ENCODE measurements at regions not wholly inside any gene's neighbourhood (a gene's known extent, or its start where the extent isn't known, plus 50 kb on each side); places are given as distances from the start of the nearest gene placed in this dataset.

DNA sequence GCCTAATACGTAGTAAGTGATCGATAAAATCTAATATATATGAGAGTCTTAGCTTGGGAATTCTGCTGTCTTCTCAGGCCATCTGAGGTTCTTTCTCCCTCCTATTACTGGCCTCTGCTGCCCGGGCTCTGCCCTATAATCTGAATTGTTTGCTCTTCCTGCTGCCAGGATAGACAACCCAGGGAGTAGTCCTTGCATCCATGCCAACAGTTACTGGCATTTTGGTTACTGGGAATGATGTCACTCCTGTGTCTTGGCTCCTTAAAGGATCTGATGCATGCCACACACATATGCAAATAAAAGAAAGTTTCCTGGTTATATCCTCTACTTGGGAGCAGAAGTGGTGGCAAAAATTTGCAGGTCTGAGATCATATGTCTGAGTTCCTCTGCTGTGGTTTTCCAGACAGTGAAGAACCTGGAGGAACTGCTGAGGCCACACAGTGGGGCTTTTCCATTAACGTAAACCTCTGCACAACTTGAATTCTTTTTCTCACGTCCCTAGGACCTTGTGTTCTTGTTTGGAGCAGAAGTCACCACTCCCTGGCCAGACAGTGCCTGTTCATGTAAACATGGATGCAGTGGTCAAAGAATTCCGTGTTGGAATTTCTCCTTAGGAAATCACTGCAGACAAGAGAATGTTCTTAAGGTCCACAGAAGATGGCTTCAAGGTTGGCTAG lies 320.6 kb upstream of the TBX3 start:
- Histone ChIP-seq H3K9ac (ENCODE audit: low read depth, low read length) (no peak overlapping the region), H3K9me3 (ENCODE audit: control insufficient read depth, insufficient read depth, low read length) (no peaks in the 10 kb centered on the region), H3K4me1 (ENCODE audit: insufficient read depth, low read length) (no peaks in the 10 kb centered on the region), H3K36me3 (ENCODE audit: insufficient read depth, low read length) (no peaks in the 10 kb centered on the region)

DNA sequence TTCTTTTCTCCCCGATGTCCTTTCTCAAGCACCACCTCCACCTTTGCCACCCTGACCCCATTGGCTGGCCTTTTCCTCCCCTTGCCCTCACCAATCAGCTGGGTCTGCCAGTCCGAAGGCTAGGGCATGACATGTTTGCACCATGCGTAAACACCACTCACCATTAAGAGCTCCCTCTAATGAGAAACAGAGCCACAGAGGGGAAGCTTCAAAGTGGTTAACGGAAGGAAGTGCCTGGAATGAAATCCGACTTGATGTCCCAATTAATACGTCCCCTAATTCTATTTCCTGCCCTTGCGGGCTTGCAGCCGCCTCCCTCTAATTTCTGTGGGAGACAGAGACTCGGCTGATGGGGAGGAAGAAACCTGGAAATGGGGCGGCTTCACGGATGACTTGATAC lies 318.5 kb upstream of the TBX3 start:
- H3K36me3 ChIP-seq (ENCODE audit: insufficient read depth, low read length): no peaks in the 10 kb centered on the region
- H3K9me3 ChIP-seq (ENCODE audit: control insufficient read depth, insufficient read depth, low read length): no peaks in the 10 kb centered on the region; the same call in 1 of the 2 replicates
- no peak overlapping the region for H3K9ac ChIP-seq (ENCODE audit: low read depth, low read length)
- no peaks in the 10 kb centered on the region for H3K4me1 ChIP-seq (ENCODE audit: insufficient read depth, low read length)

DNA sequence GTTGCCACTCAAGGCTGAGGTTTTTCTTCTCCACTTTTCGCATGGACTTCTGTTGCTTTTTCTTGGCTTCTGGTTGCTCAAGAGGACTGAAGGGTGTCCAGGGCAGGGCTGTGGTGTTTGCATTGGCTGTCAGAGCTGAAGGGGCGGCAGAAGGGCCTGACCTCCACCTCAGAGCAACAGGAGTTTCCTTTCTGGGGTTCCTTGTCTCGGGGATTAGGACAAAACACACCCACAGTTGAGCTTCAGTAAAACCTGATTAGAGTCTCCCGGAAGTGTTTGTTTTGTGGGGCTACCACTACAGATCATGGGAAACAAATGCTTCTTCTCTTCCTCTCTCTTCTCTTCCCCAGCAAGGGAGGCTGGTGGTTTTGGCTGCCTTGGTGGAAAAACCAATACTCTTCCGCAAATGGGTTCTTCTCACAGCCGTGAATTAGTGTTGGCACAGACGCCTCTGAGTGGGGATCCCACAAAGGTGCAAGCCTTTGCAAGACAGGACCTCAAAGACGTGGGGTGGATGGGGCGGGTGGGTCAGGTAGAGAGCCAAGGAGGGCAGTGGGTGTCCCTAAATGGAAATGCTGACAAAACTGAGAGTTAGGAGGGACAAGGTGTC lies 317.7 kb upstream of the TBX3 start:
- Histone ChIP-seq H3K36me3 (ENCODE audit: insufficient read depth, low read length) (no peaks in the 10 kb centered on the region), H3K9ac (ENCODE audit: low read depth, low read length) (no peak overlapping the region), H3K4me1 (ENCODE audit: insufficient read depth, low read length) (no peaks in the 10 kb centered on the region), H3K9me3 (ENCODE audit: control insufficient read depth, insufficient read depth, low read length) (no peaks in the 10 kb centered on the region; the same call in 1 of the 2 replicates)

DNA sequence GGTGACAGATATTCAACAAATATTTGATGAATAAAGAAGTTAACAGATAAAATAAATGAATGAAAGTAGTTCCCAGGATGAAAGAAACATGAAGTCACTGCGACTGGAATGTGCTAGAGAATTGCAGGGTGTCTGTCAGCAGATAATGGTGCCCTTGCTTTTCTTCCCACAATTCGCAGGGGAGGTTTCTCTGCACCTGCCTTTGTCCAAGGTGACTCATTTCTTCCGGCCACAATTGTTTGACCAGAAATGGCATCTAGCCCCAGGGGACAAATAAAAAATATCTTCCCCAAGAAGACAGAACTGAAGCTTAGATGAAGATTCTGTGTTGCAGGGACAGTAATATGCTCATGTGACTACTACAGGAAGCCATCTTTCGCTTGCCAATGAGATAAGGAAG lies 316.1 kb upstream of the TBX3 start:
- peaks cover 10% of the 10 kb centered on the region for H3K9me3 ChIP-seq (ENCODE audit: control insufficient read depth, insufficient read depth, low read length)
- no peaks in the 10 kb centered on the region for H3K4me1 ChIP-seq (ENCODE audit: insufficient read depth, low read length)
- H3K9ac ChIP-seq (ENCODE audit: low read depth, low read length): no peak overlapping the region
- no peaks in the 10 kb centered on the region for H3K36me3 ChIP-seq (ENCODE audit: insufficient read depth, low read length)

DNA sequence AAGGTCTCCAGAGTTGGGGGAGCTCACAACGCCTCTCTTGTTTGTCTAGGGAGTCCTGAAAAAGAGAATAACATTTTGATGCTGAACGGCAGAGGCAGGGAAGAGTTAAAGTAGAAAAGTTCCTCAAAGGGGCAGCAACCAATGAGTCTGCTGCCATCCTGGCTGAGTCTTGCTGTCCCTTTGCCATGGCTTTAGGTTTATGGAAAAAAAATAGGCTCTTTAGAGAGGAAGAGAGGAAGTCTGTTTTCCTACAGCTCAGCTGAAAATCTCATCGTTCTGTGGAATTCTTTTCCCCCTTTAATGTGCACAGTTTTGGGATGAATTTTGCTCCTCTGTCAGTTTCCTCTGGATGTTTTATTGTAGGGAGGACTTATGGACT lies 314.8 kb upstream of the TBX3 start:
- Histone ChIP-seq H3K36me3 (ENCODE audit: insufficient read depth, low read length) (no peaks in the 10 kb centered on the region), H3K9me3 (ENCODE audit: control insufficient read depth, insufficient read depth, low read length) (peaks cover 10% of the 10 kb centered on the region), H3K4me1 (ENCODE audit: insufficient read depth, low read length) (no peaks in the 10 kb centered on the region), H3K9ac (ENCODE audit: low read depth, low read length) (no peak overlapping the region)

DNA sequence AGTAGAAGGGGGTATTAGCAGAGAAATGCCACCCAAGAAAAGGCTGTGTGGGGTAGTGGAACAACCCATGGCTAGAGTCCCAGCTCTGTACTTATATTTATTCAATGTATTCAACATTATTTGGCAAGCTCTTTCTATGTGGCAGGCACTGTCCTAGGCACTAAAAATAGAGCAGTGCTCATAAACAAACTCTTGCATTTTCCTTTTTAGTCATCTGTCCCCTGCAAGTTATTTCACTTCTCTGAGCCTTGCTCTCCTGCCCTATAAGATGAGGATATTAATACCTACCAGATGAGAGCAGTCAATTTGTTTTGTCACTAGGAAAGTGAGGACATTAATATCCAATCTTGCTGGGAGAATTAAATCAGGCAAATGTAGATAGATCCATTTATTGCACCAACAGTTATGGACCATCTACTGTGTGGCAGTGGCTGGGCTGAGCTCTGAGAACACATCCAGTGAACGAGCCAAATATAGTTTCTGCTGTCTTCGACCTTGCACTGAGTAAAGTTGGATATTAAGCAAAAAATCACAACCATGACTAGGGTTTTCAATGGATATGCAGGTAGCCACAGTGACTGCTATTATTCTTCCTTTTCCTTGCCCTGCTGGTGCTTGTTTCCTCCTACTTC lies 314.3 kb upstream of the TBX3 start:
- H3K9ac ChIP-seq (ENCODE audit: low read depth, low read length): no peak overlapping the region
- peaks cover 10% of the 10 kb centered on the region for H3K9me3 ChIP-seq (ENCODE audit: control insufficient read depth, insufficient read depth, low read length)

DNA sequence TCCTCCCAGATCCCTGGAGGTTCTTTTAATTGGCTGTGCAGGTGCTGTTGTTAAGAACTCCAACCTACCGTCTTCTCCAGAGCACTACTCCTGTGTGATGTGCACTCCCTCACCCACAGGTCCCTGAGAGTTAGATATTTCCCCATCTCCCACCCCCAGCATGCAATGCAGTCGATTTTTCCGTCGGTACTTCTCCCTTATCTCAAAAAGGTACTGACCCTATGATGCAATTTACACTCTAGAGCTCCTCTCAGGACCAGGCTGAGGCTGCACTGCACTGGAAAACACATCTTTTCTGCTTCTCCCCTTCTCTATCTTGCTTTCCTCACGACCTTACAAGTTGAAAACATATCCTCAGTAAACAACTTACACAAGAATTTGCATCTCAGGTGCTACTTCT lies 312.4 kb upstream of the TBX3 start:
- H3K9ac ChIP-seq (ENCODE audit: low read depth, low read length): no peak overlapping the region
- no peaks in the 10 kb centered on the region for H3K4me1 ChIP-seq (ENCODE audit: insufficient read depth, low read length)
- peaks cover 10% of the 10 kb centered on the region for H3K9me3 ChIP-seq (ENCODE audit: control insufficient read depth, insufficient read depth, low read length)
- H3K36me3 ChIP-seq (ENCODE audit: insufficient read depth, low read length): no peaks in the 10 kb centered on the region

More for the DNA sequence above, 314.3 kb upstream of the TBX3 start:
- Histone ChIP-seq H3K36me3 (ENCODE audit: insufficient read depth, low read length) (no peaks in the 10 kb centered on the region), H3K4me1 (ENCODE audit: insufficient read depth, low read length) (no peaks in the 10 kb centered on the region)

DNA sequence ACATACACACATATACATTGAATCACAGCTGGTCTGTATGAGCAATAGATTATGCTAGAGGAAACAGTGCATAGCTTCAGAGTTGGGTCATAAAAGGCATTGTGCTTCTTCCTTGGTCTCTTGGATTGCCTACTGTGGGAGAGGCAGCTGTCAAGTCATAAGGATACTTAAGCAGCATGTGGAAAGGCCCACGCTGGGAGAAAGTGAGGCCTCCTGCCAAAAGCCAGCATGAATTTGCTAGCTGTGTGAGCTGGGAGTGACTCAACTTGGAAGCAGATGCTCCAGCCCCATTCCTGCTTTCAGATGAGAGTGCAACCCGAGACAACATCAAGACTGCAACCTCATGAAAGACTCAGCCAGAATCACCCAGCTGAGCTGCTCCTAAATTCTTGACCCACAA lies 311.9 kb upstream of the TBX3 start:
- Histone ChIP-seq H3K9me3 (ENCODE audit: control insufficient read depth, insufficient read depth, low read length) (peaks cover 10% of the 10 kb centered on the region), H3K9ac (ENCODE audit: low read depth, low read length) (no peak overlapping the region), H3K36me3 (ENCODE audit: insufficient read depth, low read length) (no peaks in the 10 kb centered on the region), H3K4me1 (ENCODE audit: insufficient read depth, low read length) (no peaks in the 10 kb centered on the region)

DNA sequence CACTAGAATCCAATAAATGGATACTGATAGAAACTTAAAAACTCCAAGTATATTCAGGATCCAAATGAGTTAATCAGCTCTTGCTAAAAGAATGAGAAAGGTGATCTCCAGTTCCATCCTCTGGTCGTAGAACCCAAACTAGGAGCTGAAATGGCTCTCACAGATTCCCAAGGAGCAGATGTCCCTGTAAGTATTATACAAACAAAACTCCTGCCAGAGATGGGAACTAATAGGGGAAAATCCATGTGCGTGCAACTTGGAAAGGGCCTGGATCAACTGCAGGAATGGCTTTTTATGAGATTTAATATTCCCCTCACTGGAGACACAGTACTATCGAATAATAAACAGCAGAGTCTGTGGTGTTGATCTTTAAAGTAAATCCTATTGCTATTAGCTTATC lies 309.2 kb upstream of the TBX3 start:
- H3K9me3 ChIP-seq (ENCODE audit: control insufficient read depth, insufficient read depth, low read length): peaks cover 10% of the 10 kb centered on the region
- H3K36me3 ChIP-seq (ENCODE audit: insufficient read depth, low read length): no peaks in the 10 kb centered on the region
- no peaks in the 10 kb centered on the region for H3K4me1 ChIP-seq (ENCODE audit: insufficient read depth, low read length)
- H3K9ac ChIP-seq (ENCODE audit: low read depth, low read length): no peak overlapping the region

DNA sequence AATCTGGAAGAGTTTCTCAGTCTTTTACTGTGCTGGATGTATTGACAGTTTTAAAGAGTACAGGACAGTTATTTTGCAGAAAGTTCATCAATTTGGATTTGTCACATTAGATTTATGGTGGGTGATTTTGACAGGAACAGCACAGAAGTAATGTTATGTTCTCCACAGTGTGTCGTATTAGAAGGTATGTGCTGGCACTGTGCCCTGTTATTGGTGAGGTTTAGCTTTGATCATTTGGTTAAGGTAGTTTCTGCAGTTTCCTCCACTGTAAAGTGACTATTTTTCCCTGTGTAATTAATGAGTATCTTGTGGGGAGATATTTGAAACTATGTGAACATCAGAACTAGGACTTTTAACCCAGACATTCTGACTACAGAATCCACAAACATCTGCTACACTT lies 308.5 kb upstream of the TBX3 start:
- Histone ChIP-seq H3K9ac (ENCODE audit: low read depth, low read length) (no peak overlapping the region), H3K36me3 (ENCODE audit: insufficient read depth, low read length) (no peaks in the 10 kb centered on the region), H3K4me1 (ENCODE audit: insufficient read depth, low read length) (no peaks in the 10 kb centered on the region), H3K9me3 (ENCODE audit: control insufficient read depth, insufficient read depth, low read length) (peaks cover 10% of the 10 kb centered on the region)

DNA sequence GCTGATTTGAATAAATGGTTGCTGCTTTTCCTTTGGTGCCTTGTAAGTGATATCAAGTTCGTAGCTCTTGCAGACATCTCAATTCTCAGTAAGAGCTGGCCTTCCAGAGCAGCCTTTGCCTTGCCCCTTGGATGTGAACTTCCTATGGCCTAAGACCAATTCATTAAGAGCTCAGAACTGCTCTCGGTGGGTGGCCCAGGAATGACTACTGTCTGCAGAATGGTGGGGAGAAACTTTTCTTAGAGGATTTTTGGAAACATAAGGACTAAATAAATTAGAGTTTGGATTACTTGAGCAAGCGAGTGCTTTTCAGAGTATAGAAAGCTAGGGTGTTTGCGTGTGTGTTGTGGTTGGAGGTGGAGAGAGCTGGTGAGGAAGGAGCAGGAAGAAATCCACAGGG lies 306.4 kb upstream of the TBX3 start:
- Histone ChIP-seq H3K36me3 (ENCODE audit: insufficient read depth, low read length) (no peaks in the 10 kb centered on the region), H3K9ac (ENCODE audit: low read depth, low read length) (no peak overlapping the region), H3K9me3 (ENCODE audit: control insufficient read depth, insufficient read depth, low read length) (no peaks in the 10 kb centered on the region), H3K4me1 (ENCODE audit: insufficient read depth, low read length) (no peaks in the 10 kb centered on the region)

DNA sequence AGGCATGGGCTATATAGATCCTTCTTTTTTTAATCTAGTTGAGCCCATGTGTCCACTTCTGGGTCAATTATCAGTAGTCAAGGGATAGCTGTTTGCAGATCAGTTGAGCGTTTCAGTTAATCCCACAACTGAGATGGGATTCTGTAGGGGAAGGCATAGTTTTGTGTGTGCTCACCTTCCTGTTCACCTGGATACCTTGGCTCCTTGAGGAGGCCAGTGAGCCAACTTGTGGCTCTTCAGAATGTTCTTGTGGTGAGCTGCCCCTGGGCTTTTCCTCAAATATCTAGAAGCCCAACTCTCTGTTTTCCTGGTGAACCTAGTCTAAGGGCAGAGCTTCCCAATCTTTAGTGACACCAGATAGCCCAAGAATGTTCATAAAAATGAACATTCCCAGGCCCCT lies 302.9 kb upstream of the TBX3 start:
- Histone ChIP-seq H3K9ac (ENCODE audit: low read depth, low read length) (no peak overlapping the region), H3K36me3 (ENCODE audit: insufficient read depth, low read length) (no peaks in the 10 kb centered on the region), H3K9me3 (ENCODE audit: control insufficient read depth, insufficient read depth, low read length) (no peaks in the 10 kb centered on the region; the same call in 1 of the 2 replicates), H3K4me1 (ENCODE audit: insufficient read depth, low read length) (no peaks in the 10 kb centered on the region)

DNA sequence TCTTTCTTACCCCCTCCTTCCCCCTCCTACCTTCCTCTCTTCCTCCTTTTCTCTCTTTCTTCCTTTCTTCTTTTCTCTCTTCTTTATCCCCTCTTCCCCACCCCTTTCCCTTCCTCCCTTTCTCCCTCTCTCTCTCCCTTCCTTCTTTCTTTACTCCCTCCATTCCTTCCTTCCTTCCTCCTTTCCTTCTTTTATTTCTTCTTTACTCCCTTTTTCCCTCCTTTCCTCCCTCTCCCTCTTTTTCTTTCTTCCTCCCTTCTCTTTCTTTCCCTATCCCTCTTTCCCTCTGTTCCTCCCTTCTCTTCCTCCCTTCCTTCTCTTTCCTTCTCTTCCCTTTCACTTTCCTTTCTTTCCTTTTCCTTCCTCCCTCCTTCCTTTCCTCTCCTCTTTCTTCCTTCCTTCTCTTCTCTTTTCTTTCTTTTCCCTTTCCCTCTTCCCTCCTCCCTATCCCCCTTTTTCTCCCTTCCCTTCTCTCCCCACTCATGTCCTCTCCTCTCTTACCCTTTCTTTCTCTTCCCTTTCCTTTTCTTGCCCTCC lies 302.3 kb upstream of the TBX3 start:
- Histone ChIP-seq H3K4me1 (ENCODE audit: insufficient read depth, low read length) (no peaks in the 10 kb centered on the region), H3K9me3 (ENCODE audit: control insufficient read depth, insufficient read depth, low read length) (no peaks in the 10 kb centered on the region; the same call in 1 of the 2 replicates), H3K9ac (ENCODE audit: low read depth, low read length) (no peak overlapping the region), H3K36me3 (ENCODE audit: insufficient read depth, low read length) (no peaks in the 10 kb centered on the region)

DNA sequence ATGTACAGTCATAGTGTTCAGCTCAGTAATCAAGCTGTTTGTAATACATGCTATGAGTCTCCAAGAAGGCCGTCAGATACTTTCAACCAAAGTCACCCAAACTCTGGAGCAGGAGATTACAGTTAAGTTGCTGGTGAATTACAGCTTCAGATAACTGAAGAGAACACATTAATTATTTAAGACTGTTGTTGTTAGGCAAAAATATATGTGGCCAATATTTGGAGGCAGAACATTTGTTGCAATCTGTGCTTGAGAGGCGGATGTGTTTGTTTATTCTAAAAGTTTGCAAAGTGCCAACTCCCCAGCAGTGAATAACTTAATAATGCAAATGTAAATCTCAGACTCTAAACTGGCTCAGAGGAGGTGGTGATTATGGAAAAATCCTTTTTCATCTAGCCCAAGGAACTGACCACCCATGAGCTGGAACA lies 300.7 kb upstream of the TBX3 start:
- H3K9me3 ChIP-seq (ENCODE audit: control insufficient read depth, insufficient read depth, low read length): no peaks in the 10 kb centered on the region; the same call in 1 of the 2 replicates
- H3K36me3 ChIP-seq (ENCODE audit: insufficient read depth, low read length): no peaks in the 10 kb centered on the region
- no peak overlapping the region for H3K9ac ChIP-seq (ENCODE audit: low read depth, low read length)
- H3K4me1 ChIP-seq (ENCODE audit: insufficient read depth, low read length): no peaks in the 10 kb centered on the region

DNA sequence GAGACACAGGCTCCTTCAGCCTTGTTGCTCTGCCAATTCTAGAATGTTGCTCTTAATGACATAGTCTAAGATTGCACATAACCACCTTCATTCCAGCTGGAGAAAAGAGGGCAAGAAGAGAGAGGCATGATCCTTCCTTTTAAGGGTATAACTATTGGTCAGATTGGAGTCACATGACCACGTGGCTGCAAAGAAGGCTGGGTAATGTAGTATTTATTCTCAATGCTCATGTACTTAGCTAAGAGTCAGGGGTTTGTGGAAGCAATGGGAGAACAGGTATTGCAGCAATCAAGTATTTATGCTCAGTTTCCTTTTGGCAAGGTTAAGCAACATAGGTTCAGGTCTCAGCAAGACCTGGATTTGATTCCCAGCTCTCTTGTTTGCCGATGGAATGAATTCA lies 298.8 kb upstream of the TBX3 start:
- Histone ChIP-seq H3K9me3 (ENCODE audit: control insufficient read depth, insufficient read depth, low read length) (no peaks in the 10 kb centered on the region; the same call in 1 of the 2 replicates), H3K9ac (ENCODE audit: low read depth, low read length) (no peak overlapping the region), H3K4me1 (ENCODE audit: insufficient read depth, low read length) (no peaks in the 10 kb centered on the region), H3K36me3 (ENCODE audit: insufficient read depth, low read length) (no peaks in the 10 kb centered on the region)

All from ES-I3 (cell line).